Natural killer cell (primary cell): ENCODE measurements at regions not wholly inside any gene's neighbourhood (a gene's known extent, or its start where the extent isn't known, plus 50 kb on each side); places are given as distances from the start of the nearest gene placed in this dataset.

Experiments
- ATAC-seq, 3 donors: fragments of 150-1000 bp in 2 of 3; fragments of 200-7000 bp in 1 of 3; cut with Tn5 transposase; 1 replicate in 1 of 3; 2 replicates in 2 of 3; pipeline ENCODE4 v1.10.0; 2021; ENCODE audit warnings: mild to moderate bottlenecking in 2 of 3, moderate library complexity in 2 of 3
- DNase-seq, 2 donors: peaks; one replicate each; pipeline versions ENCODE4 v3.0.0 to v3.0.0-alpha.2; 2013 to 2021; ENCODE audit warnings: mixed read lengths in 1 of 2
- H3K27ac ChIP-seq: one replicate; pipeline ENCODE4 v1.5.1; 2013; ENCODE audit warnings: mild to moderate bottlenecking, low read length
- H3K27me3 ChIP-seq: one replicate; pipeline ENCODE4 v1.6.1; 2013; ENCODE audit warnings: low read length; ENCODE audit not compliant: control insufficient read depth, insufficient read depth
- H3K36me3 ChIP-seq: one replicate; pipeline ENCODE4 v1.6.1; 2013; ENCODE audit warnings: low read length; ENCODE audit not compliant: control insufficient read depth, insufficient read depth
- H3K4me1 ChIP-seq: one replicate; pipeline ENCODE4 v1.6.1; 2013; ENCODE audit warnings: low read length; ENCODE audit not compliant: control insufficient read depth, insufficient read depth
- H3K4me3 ChIP-seq: one replicate; pipeline ENCODE4 v1.5.1; 2013; ENCODE audit warnings: low read length
- H3K9me3 ChIP-seq: one replicate; pipeline ENCODE4 v1.6.1; 2013; ENCODE audit warnings: low read length; ENCODE audit not compliant: control insufficient read depth, insufficient read depth
- H3K27ac Mint-ChIP-seq, 2 donors: one replicate each; pipeline ENCODE4 v1.8.0; 2022; ENCODE audit warnings: mild to moderate bottlenecking in 2 of 2, mixed read lengths in 2 of 2, moderate library complexity in 1 of 2
- H3K27me3 Mint-ChIP-seq, 2 donors: one replicate each; pipeline ENCODE4 v1.8.0; 2022; ENCODE audit warnings: low read depth in 2 of 2, mixed read lengths in 2 of 2
- H3K36me3 Mint-ChIP-seq: one replicate; pipeline ENCODE4 v1.8.0; 2022; ENCODE audit warnings: mixed read lengths
- H3K4me1 Mint-ChIP-seq, 2 donors: one replicate each; pipeline ENCODE4 v1.8.0; 2022; ENCODE audit warnings: mixed read lengths in 2 of 2
- H3K4me3 Mint-ChIP-seq: one replicate; pipeline ENCODE4 v1.8.0; 2022; ENCODE audit warnings: mild to moderate bottlenecking, moderate library complexity, mixed read lengths
- H3K9me3 Mint-ChIP-seq, 2 donors: one replicate each; pipeline ENCODE4 v1.8.0; 2022; ENCODE audit warnings: mixed read lengths in 2 of 2
- CTCF ChIP-seq: fragments of 200-600 bp; IDR thresholded peaks from one replicate; pipeline ENCODE4 v1.8.0; 2022; ENCODE audit warnings: antibody characterized with exemption
- WGBS: methylation state at CpG from one replicate; pipeline ENCODE4 v1.1.7; 2013; ENCODE audit warnings: missing lambda C conversion rate; ENCODE audit not compliant: insufficient coverage; 5-methylcytosine and 5-hydroxymethylcytosine counted together
- intact Hi-C: fragments of 100-400 bp; cut with micrococcal nuclease; formaldehyde crosslinking; loops from one replicate; pipeline ENCODE4 v1.14.2; 2022

- H3K4me1 Mint-ChIP-seq = no peaks in the 10 kb centered on the region
- no peak for ATAC-seq
- Histone ChIP-seq H3K9me3 (no peaks in the 10 kb centered on the region), H3K4me3 (no peak overlapping the region), H3K27me3 (no peaks in the 10 kb centered on the region), H3K27ac (no peak overlapping the region), H3K4me1 (no peaks in the 10 kb centered on the region), H3K36me3 (no peaks in the 10 kb centered on the region)
- peaks cover 6 to 9% of the 10 kb centered on the region in 2 donors for H3K9me3 Mint-ChIP-seq
- intact Hi-C loops = no loop called here
- peaks cover 10% of the 10 kb centered on the region for H3K36me3 Mint-ChIP-seq
- no peak overlapping the region for H3K27ac Mint-ChIP-seq
- TF ChIP-seq CTCF = no peak
- no peak for DNase-seq
- no peak overlapping the region for H3K4me3 Mint-ChIP-seq
- 88% methylated on average over 10 of the region's 12 CpGs for WGBS
- H3K27me3 Mint-ChIP-seq = no peaks in the 10 kb centered on the region
These were observed 229.5 kb downstream of the UBE3D start for GRCh38 chr6:82836022-82836575.

GRCh38 chr6:82840571-82840970 is 225.1 kb downstream of the UBE3D start:
- H3K27me3 Mint-ChIP-seq = no peaks in the 10 kb centered on the region
- ATAC-seq (no peak), DNase-seq (no peak)
- H3K9me3 ChIP-seq = no peaks in the 10 kb centered on the region
- H3K27ac Mint-ChIP-seq = no peak overlapping the region
- H3K4me1 Mint-ChIP-seq = no peaks in the 10 kb centered on the region
- H3K36me3 ChIP-seq = no peaks in the 10 kb centered on the region
- intact Hi-C loops = no loop called here
- no peaks in the 10 kb centered on the region for H3K27me3 ChIP-seq
- H3K4me3 ChIP-seq = no peak overlapping the region
- no CpG with 5 or more reads among the region's 1 CpG for WGBS
- no peaks in the 10 kb centered on the region for H3K4me1 ChIP-seq
- no peak for TF ChIP-seq CTCF
- no peak overlapping the region for H3K27ac ChIP-seq
- no peak overlapping the region for H3K4me3 Mint-ChIP-seq
- peaks cover 10% of the 10 kb centered on the region for H3K36me3 Mint-ChIP-seq
- H3K9me3 Mint-ChIP-seq = peaks cover 6 to 12% of the 10 kb centered on the region in 2 donors

- no peaks in the 10 kb centered on the region for H3K27me3 ChIP-seq
- no peak overlapping the region for H3K4me3 ChIP-seq
- Mint-ChIP-seq H3K9me3 (peaks cover 6 to 12% of the 10 kb centered on the region in 2 donors), H3K27me3 (no peaks in the 10 kb centered on the region), H3K4me3 (no peak overlapping the region), H3K4me1 (no peaks in the 10 kb centered on the region), H3K27ac (no peak overlapping the region), H3K36me3 (peaks cover 10% of the 10 kb centered on the region)
- no peak overlapping the region for H3K27ac ChIP-seq
- H3K9me3 ChIP-seq = no peaks in the 10 kb centered on the region
- no peak for TF ChIP-seq CTCF
- ATAC-seq (no peak), DNase-seq (no peak)
- intact Hi-C loops = no loop called here
- no peaks in the 10 kb centered on the region for H3K36me3 ChIP-seq
- H3K4me1 ChIP-seq = no peaks in the 10 kb centered on the region
- 89% methylated on average over 2 of the region's 2 CpGs for WGBS
These were observed 224.3 kb downstream of the UBE3D start for GRCh38 chr6:82841309-82841708.
